ENCODE measurements at regions not wholly inside any gene's neighbourhood (a gene's known extent, or its start where the extent isn't known, plus 50 kb on each side); places are given as distances from the start of the nearest gene placed in this dataset.

DNA sequence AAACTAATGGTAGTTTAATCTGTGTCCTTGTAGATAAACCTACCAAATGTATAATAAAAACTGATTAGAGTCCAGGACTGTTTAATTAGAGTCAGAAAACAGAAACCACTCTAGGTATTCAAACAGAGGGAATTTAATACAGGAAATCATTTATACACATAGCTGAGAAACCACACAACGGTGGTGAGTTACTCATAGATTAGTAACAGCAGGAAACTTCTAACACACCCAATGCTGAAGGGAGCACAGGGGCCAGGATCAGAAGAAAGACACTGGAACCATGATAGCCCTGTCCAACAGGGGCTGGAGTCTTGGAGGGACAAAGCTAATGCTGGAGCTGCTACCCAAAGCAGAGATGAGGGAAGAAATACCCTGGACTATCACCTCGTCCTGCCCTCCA, 321.0 kb downstream of the ACTL7B start:
- TF ChIP-seq, protein P1, sequence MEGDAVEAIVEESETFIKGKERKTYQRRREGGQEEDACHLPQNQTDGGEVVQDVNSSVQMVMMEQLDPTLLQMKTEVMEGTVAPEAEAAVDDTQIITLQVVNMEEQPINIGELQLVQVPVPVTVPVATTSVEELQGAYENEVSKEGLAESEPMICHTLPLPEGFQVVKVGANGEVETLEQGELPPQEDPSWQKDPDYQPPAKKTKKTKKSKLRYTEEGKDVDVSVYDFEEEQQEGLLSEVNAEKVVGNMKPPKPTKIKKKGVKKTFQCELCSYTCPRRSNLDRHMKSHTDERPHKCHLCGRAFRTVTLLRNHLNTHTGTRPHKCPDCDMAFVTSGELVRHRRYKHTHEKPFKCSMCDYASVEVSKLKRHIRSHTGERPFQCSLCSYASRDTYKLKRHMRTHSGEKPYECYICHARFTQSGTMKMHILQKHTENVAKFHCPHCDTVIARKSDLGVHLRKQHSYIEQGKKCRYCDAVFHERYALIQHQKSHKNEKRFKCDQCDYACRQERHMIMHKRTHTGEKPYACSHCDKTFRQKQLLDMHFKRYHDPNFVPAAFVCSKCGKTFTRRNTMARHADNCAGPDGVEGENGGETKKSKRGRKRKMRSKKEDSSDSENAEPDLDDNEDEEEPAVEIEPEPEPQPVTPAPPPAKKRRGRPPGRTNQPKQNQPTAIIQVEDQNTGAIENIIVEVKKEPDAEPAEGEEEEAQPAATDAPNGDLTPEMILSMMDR (IDR thresholded peaks at IDR 0.05) = no peak
- TF ChIP-seq POLR2A (IDR thresholded peaks at IDR 0.05) (no peak), EP300 (IDR thresholded peaks at IDR 0.05) (no peak)
